ENCODE measurements at regions not wholly inside any gene's neighbourhood (a gene's known extent, or its start where the extent isn't known, plus 50 kb on each side); places are given as distances from the start of the nearest gene placed in this dataset.

- Histone ChIP-seq H3T11ph (ENCODE audit: low read length) (no peak overlapping the region), H4K5ac (ENCODE audit: insufficient read length, low read depth, low read length) (no peak overlapping the region), H3K4ac (ENCODE audit: low read depth, low read length) (no peak overlapping the region), H2AK5ac (ENCODE audit: insufficient read length, low read length) (no peak overlapping the region), H2BK15ac (ENCODE audit: low read depth, low read length) (no peak overlapping the region), H2BK5ac (ENCODE audit: insufficient read length, low read length) (no peak overlapping the region), H3K79me2 (ENCODE audit: insufficient read depth, low read length) (no peaks in the 10 kb centered on the region), H2BK20ac (ENCODE audit: low read depth, low read length, poor library complexity, severe bottlenecking) (no peak overlapping the region), H4K8ac (replicated peaks; ENCODE audit: insufficient read length, low read depth, low read length) (no peak overlapping the region), H3K56ac (ENCODE audit: insufficient read length, low read depth, low read length) (no peak overlapping the region), H4K20me1 (ENCODE audit: control insufficient read depth, insufficient read depth, insufficient read length) (no peaks in the 10 kb centered on the region), H3K9ac (ENCODE audit: extremely low read depth, insufficient read length, low read length) (no peak overlapping the region), H4K91ac (ENCODE audit: insufficient read length, low read depth, low read length) (no peak overlapping the region), H3K4me1 (ENCODE audit: insufficient read depth, low read length) (no peaks in the 10 kb centered on the region), H3K27me3 (ENCODE audit: insufficient read depth, low read length) (no peaks in the 10 kb centered on the region), H3K9me3 (ENCODE audit: control insufficient read depth, low read depth, low read length) (no peaks in the 10 kb centered on the region), H2BK120ac (ENCODE audit: low read depth, low read length, poor library complexity, severe bottlenecking) (no peak overlapping the region), H3K14ac (ENCODE audit: insufficient read depth, low read length) (no peak overlapping the region), H3K79me1 (ENCODE audit: insufficient read depth, low read depth, low read length, poor library complexity, severe bottlenecking) (no peaks in the 10 kb centered on the region), H2BK12ac (ENCODE audit: insufficient read length, low read depth, low read length) (no peak overlapping the region), H2AFZ (ENCODE audit: low read length) (no peak overlapping the region), H3K27ac (ENCODE audit: insufficient read length, low read depth, low read length) (no peak overlapping the region), H3K23ac (ENCODE audit: insufficient read length, low read depth, low read length) (no peak overlapping the region), H3K23me2 (ENCODE audit: insufficient read length, low read depth, low read length, poor library complexity, severe bottlenecking) (no peaks in the 10 kb centered on the region), H3K4me2 (ENCODE audit: insufficient read depth, insufficient read length, low read length) (no peak overlapping the region), H3K18ac (ENCODE audit: insufficient read length, low read depth, low read length) (no peak overlapping the region)
- no peak for DNase-seq
- no CpG with 5 or more reads among the region's 5 CpGs for WGBS (ENCODE audit: extremely low coverage, insufficient read length, low lambda C conversion rate)
- Mint-ChIP-seq H3K27ac (no peak overlapping the region), H3K9me3 (no peaks in the 10 kb centered on the region), H3K27me3 (ENCODE audit: low read depth) (no peaks in the 10 kb centered on the region), H3K4me3 (no peak overlapping the region), H3K4me1 (no peaks in the 10 kb centered on the region), H3K36me3 (ENCODE audit: insufficient read depth in 1 of 3, low read depth in 3 of 3) (peaks cover 0 to 2% (median 0%) of the 10 kb centered on the region in 3 experiments; a peak in 1 of 7 replicates)
- TF ChIP-seq CTCF (conservative IDR thresholded peaks at IDR 0.05), result no peak
Measured at GRCh38 chr3:18119866-18120265, 305.3 kb downstream of the SATB1 start.
